ENCODE measurements at regions not wholly inside any gene's neighbourhood (a gene's known extent, or its start where the extent isn't known, plus 50 kb on each side); places are given as distances from the start of the nearest gene placed in this dataset.

DNA sequence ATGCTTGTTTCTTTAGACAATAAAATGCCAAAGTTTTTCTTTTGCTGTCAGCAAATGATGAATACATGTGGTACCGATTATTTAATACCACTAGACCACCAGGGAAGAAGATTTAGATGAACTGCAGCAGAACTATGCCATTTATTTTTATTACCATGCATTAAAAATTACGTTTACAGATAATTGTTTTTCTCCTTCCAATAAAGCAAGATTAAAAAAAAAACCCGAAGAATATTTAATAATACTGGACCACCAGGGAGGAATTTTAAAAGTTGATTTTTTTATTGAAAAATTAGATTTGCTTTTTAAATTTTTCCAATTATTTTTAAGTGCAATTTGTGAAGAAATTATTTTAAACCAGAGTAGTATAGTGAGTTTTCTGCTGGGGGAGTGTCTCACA lies 170.3 kb upstream of the HNRNPA3 start:
- no peak for DNase-seq

GRCh38 chr2:177044671-177045070 lies 167.9 kb upstream of the HNRNPA3 start:
- DNase-seq, result no peak

DNA sequence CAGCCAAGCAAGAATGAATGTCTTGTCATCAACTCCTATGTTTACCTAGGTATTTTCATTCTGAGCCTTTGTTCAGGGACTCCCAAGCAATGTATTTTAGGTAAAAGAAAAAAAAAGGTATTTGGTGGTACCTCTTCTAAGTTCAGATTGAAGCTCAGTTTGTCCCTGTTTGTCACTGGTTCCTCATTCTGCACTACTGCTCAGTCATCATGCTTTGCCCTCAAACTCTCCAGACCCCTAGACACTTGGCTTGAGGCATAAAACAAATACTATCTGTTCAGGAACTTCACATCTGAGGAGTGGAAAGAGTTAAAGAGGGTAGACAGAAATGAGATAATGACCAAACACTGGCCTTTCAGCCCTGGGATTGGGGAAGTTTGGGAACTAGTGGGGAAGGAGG lies 163.6 kb upstream of the HNRNPA3 start:
- DNase-seq, result no peak

DNA sequence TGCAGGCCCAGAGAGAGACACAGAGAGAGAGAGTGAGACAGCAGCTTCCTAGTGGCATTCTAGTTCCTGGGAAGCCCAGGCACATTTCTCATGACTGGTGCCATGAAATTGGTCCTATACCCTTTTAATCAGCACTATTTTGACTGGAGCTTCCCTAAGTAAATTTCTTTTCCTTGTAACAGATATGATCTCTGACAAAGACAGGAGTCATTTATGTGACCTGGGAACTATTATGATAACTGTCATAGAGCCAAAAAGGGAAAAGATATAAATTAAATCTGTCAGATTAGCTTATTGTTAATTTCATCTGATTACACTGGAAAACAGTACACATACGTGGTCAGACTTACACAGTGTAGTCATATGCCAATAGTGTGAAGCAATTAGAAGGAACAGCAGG lies 161.3 kb upstream of the HNRNPA3 start:
- no peak for DNase-seq

DNA sequence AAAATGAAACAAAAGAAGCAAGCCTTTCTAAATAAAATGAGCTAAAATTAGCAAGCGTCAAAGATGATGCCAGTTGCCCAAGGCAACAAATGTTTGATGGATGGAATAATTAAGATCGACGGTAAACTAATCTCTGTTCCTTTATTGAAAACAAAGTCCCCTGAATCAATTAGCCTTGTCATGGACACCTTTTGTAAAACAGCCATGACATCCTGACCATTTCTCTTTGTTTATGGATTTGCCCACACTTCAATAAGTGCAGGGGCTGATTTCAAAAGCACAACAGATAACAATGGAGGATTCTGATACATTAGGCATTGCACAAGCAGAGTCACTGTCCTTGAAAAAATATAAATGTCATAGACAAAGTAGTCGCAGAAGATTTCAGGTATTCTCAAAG lies 160.1 kb upstream of the HNRNPA3 start:
- no peak for DNase-seq

DNA sequence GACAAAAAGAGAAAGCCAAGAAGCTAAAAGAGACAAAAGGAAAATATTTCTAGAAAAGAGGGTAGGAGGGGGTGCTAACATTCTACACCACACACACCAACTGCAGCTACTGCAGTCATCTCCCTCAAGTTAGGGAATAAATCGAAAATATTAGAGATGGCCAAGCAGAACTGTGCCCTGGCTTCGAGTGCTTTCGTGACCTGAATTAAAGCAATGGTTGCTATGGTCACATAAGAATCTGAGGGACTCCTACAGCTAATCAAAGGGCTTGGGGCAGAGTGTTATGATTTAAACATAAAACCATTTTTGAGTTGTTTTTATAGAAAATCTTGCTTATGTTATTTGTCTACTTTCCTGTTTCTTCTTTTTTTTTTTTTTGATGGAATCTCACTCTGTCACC lies 159.6 kb upstream of the HNRNPA3 start:
- no peak for DNase-seq

DNA sequence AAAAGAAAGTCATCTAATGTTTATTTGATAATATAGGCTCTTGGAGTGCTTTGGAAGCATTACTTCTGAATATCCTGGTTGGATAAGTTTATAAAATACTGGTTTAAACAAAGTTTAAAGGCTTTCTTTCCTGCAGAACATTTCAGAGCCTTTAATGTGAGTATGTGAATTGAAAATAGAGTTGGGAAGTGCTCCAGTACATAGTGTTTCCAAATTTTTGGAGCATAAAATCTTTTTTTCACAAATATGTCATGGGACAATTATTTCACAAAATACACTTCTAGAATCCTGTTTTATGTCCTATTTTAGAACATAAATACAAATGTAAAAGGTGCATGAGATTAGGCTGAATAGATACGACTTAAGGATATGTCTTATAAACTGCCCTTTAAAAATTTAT lies 158.9 kb upstream of the HNRNPA3 start:
- DNase-seq, result no peak

DNA sequence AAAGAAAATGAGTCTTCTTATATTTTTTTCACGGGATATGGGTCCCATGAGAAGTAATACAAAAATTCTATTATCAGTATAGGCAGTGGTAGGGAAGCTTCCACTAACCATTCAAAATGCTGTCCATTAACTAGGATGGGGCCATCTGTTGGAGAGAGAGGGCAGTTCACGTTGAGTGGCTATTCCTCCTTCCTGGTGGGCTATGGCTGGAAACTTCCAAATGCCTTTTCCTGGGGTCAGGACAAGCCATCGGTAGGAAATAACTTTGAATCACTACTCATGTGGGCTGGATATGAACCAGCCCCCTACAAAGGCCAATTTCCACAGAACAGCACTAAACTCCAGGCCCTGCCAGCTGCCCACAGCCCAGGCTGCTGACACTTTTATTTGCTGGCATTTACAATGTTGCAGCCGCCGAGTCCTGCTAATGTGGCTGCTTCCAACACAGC lies 156.1 kb upstream of the HNRNPA3 start:
- no peak for DNase-seq

DNA sequence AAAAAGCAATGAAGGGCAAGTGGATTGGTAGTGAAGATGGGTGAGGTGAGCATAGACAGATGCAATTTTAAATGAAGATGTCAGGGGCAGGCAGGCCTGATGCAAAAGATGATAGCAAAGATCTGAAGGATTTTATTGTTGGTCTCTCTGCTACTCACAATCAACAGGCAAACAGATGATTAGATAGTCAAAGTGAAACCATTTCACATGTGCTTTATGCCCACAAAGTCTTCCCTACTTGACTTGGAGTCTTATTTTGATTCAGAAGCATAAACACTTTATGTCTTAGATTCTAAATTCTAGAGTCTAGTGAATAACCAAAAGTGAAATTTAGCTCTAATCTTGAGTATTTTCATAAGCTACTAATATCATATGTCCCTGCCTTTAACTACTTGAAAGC lies 153.8 kb upstream of the HNRNPA3 start:
- no peak for DNase-seq

GRCh38 chr2:177059293-177059692 lies 153.3 kb upstream of the HNRNPA3 start:
- DNase-seq, result no peak

- no peak for DNase-seq
These were observed 149.3 kb upstream of the HNRNPA3 start for GRCh38 chr2:177063331-177063730.

GRCh38 chr2:177064422-177064821 lies 148.2 kb upstream of the HNRNPA3 start:
- no peak for DNase-seq

GRCh38 chr2:177068967-177069366 lies 143.6 kb upstream of the HNRNPA3 start:
- DNase-seq, result no peak

DNA sequence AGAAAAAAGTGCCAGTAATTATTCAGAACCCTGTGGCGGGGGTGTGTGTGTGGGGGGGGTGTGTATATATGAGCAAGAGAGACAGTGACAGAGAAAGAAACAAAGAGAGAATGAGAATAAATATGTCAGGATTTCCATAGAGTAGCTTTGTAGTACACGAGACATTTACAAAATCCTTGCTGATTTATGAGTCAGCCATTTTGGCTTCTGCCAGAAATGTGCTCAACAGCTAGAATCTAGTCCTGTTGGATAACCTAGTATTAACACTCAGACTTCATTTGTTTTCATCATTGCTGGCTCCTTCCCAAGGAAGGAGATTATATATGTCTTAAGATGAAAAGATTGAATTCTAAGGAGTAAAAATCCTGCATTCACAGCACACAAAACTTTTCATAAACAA lies 140.5 kb upstream of the HNRNPA3 start:
- no peak for DNase-seq

- DNase-seq, result no peak
These were observed 139.0 kb upstream of the HNRNPA3 start for GRCh38 chr2:177073611-177074010.

DNA sequence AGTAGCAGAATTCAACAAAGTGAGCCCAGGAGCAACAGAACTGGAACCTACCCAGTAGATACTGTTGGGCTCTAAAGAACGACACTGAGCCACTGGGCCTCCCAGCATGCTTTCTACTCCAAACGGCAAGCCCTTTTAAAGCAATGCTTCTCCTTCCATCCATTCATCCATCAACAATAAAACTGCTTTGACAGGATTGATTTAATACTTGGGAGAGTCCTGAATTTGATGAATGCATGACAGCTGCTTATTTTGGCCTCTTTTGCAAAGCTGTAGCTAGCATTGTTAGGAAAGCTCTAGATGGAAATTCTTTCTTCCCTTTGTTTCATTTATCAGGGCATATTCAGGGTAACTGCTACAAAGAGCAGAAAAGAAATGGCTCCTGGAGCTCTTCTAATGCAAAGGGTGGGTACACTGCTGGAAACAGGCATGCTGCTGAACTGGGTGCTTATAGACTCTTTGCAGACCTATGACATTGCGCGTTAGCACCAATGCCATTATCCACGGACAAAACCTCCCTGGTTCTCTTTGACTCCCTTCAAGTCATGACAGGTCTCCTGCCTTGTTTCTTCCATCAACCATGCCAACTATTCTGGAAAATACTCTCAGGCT lies 138.4 kb upstream of the HNRNPA3 start:
- no peak for DNase-seq

GRCh38 chr2:177075254-177075653 lies 137.3 kb upstream of the HNRNPA3 start:
- DNase-seq, result no peak

GRCh38 chr2:177076636-177077179 lies 135.9 kb upstream of the HNRNPA3 start:
- no peak for DNase-seq

GRCh38 chr2:177077778-177078177 lies 134.8 kb upstream of the HNRNPA3 start:
- no peak for DNase-seq

GRCh38 chr2:177078416-177078815 lies 134.2 kb upstream of the HNRNPA3 start:
- no peak for DNase-seq

DNA sequence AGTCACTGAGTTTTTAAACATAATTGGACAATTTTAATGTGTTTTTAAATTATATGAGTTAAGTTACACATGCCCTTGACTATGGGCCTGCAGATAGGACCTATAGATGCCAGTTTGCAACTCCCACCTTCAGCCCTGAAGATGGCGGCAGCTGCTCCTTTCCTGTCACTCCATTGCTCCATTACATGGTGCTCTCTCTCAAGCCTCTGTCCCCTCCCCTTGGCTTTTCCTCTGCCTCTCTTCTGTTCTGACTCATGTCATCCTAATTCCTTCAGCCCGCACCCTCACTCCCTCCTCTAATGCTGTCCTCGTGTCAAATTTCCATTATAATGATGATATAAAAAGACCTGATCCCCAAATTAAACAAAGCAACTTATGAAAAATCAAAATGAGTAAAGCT lies 133.7 kb upstream of the HNRNPA3 start:
- no peak for DNase-seq

- no peak for DNase-seq
These were observed 131.8 kb upstream of the HNRNPA3 start for GRCh38 chr2:177080746-177081284.

DNA sequence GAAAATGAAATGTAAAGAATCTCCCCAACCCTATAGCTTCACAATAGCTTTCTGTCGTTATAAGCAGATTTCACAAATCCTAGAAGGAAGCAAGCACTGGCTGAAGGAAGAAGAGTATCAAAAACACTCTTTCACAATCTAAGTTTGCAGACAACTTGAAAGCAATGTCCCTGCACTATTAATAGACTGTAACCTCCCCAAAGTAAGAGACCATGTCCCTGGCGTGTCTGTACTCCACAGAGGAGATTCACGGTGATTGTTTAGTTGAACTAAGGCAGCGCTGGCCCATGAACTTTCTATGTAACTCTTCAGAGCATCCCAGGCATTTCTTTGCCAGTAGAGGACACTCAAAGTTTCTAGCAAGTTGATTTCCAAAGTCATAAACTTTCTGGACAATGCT lies 128.0 kb upstream of the HNRNPA3 start:
- no peak for DNase-seq

DNA sequence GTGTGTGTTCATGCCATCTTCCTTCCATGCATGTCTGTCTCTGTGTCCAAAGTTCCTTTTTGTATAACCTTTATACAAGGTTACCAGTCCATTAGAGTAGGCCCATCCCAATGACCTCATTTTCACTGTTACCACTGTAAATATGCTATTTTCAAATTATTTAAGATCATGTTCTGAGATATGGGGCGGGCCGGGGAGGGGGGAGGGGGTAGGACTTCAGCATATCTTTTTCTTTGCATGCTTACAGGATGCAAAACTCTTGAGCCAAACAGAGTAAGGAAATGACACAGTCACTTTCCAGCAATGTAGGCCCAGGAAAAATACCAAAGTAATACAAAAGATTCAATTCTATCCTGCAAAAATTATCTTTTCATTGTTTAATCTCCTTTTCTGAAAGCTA lies 124.1 kb upstream of the HNRNPA3 start:
- no peak for DNase-seq

DNA sequence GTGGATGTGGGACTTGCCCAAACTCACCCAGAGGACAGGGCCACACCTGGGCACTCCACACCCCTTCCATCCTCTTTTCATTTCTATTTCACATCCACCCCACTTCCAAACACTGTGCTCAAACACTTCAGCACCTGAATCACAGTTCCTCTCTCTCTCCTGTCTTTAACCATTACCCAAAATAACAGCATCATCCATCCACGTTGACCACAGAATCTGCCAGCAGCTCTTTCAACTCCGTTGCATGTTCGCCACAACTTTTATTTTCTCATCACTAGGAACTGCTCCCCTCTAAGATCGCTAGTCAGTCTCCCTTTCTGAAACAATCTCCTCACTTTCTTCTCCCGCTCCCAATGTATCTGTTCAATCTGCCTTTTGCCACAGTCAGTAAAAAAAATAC lies 121.6 kb upstream of the HNRNPA3 start:
- DNase-seq, result no peak

Measured in CD4-positive, alpha-beta T cell treated with Interleukin-6 for 4 hours (primary cell).